Sigmoid colon (tissue), 4 donors: ENCODE measurements at regions not wholly inside any gene's neighbourhood (a gene's known extent, or its start where the extent isn't known, plus 50 kb on each side); places are given as distances from the start of the nearest gene placed in this dataset.

Experiments used
- EP300 ChIP-seq, 4 donors: sonication (generic); formaldehyde crosslinking; IDR thresholded peaks; one replicate each; pipeline ENCODE4 v1.6.1; 2017; ENCODE audit warnings: antibody characterized with exemption in 4 of 4
- POLR2A ChIP-seq, 2 donors: fragments of 450-650 bp; IDR thresholded peaks; one replicate each; pipeline ENCODE4 v1.6.1; 2016; ENCODE audit warnings: antibody characterized with exemption in 2 of 2, mild to moderate bottlenecking in 2 of 2, moderate library complexity in 2 of 2

GRCh38 chr13:37981932-37982331, 112.4 kb upstream of the TRPC4 start:
- TF ChIP-seq POLR2A (IDR thresholded peaks at IDR 0.05): no peak
- no peak for TF ChIP-seq EP300 (IDR thresholded peaks at IDR 0.05)
